HG03097 (cell line): ENCODE measurements at regions not wholly inside any gene's neighbourhood (a gene's known extent, or its start where the extent isn't known, plus 50 kb on each side); places are given as distances from the start of the nearest gene placed in this dataset.

ENCODE experiments used
- ATAC-seq: cut with Tn5 transposase; IDR thresholded peaks from one replicate; pipeline ENCODE4 v1.9.1; 2021; ENCODE audit not compliant: unreplicated experiment, low FRiP score

GRCh38 chr10:128599030-128599429 is 472.8 kb upstream of the MKI67 start:
- ATAC-seq, result no peak

DNA sequence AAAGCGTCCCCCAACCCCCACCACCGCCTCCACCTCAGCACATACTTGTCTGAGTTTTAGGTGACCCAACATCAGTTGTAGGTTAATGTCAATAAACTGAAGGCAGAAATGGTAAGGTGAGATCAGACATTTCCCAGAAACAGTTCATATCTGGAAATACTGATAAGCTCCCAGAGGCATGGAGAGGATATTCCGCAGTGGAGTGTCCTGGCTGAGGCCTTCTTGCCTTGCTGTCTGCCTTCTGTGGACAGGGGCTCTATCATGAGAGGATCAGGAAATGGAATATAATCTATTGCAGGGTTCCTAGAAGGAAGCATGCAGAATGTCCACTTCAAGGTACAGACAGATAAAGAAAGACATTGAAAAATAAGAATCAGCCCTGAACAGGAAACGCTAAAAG is 473.3 kb upstream of the MKI67 start:
- no peak for ATAC-seq

GRCh38 chr10:128602183-128602582 is 476.0 kb upstream of the MKI67 start:
- ATAC-seq, result no peak

DNA sequence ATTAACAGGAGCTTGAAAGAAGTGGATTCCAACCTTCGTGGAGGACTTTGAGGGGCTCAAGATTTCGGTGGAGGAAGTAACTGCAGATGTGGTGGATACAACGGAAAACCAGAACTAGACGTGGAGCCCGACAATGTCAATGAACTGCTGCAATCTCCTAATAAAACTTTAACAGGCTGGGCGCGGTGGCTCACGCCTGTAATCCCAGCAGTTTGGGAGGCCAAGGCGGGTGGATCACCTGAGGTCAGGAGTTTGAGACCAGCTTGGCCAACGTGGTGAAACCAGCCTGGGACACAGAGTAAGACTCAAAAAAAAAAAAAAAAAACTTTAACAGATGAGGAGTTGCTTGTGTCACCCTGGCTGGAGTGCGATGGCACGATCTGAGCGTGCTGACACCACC is 477.8 kb upstream of the MKI67 start:
- ATAC-seq, result no peak

DNA sequence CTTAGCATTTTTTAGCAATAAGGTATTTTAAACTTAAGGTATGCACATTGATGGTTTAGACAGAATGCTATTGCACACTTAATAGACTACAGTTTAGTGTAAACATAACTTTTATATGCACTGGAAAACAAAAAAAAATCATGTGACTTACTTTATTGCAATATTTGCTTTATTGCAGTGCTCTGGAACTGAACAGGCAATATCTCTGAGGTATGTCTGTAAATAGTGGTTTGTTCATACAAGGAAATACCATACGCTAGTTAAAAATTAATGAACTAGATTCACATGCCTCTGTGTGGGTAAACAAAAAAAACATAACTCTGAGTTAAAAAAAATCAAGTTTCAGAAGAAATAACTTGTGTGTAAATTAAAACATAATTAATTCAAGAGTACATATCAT is 479.0 kb upstream of the MKI67 start:
- no peak for ATAC-seq

DNA sequence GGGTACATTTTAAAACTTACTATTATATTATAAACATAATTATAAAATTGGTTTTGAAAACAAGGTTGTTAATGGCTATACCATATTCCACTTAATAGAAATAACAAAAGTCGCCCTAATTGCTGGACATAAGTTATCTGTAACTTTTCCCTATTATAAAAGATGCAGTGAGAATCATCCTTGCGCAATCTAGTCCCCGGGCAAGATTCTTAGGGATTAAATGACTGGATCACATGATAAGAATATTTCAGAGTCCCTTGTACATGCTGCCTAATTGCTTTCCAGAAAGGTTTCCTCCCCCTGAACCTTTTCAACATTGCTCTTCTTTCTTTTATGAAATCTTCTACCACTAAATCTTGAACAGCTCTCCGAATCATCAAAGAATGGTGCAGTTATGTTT is 479.8 kb upstream of the MKI67 start:
- no peak for ATAC-seq

- ATAC-seq, result no peak
These were observed 482.6 kb upstream of the MKI67 start for GRCh38 chr10:128608791-128609190.

GRCh38 chr10:128609460-128609859 is 483.2 kb upstream of the MKI67 start:
- ATAC-seq, result no peak

- no peak for ATAC-seq
These were observed 483.9 kb upstream of the MKI67 start for GRCh38 chr10:128610113-128610512.

GRCh38 chr10:128612195-128612594 is 486.0 kb upstream of the MKI67 start:
- ATAC-seq, result no peak

DNA sequence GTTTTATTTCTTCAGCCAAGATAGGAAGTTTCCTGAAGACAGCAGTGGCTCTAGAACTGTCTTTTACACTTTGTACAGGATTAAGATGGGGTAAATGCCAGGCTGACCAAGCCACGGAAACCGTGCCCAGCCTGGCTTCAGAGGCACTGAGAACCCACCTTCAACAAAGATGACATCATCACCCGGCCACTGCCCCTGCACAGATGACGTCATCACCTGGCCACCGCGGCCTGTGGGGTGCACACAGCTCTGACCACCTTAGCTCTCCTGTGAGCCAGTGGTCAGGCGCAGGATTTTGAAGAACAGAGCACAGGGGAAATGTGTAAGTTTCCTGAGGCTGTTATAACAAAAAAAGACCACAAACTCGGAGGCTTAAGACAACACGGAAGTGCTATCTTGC is 486.4 kb upstream of the MKI67 start:
- no peak for ATAC-seq

DNA sequence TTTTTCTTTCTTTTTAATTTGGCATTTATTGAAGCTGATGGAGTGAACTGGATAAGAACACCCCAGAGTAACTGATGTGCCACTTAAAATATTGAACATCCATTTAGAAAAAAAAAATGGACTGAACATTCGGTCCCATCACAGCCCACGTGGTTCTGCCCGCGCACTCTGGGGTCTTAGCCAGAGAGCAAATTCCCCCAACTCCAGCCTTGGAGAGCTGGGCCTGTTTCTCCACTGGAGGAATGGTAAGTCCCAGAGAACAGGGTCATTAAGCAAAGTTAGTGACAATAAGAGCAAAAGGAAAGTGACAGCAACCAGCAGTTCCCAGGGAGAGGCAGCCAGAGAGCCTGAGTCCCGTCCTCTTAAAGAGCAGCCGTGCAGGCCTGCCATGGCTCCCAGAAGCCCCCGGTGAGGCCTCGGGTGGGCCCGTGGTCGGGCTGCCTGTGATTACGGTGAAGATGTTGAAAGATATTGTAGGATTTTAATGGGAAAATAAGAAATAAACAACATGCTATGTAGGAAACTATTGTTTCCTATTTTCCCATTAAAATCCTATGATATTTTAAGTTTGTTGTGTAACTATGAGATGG is 487.9 kb upstream of the MKI67 start:
- ATAC-seq, result no peak

GRCh38 chr10:128614802-128615553 is 488.8 kb upstream of the MKI67 start:
- no peak for ATAC-seq

DNA sequence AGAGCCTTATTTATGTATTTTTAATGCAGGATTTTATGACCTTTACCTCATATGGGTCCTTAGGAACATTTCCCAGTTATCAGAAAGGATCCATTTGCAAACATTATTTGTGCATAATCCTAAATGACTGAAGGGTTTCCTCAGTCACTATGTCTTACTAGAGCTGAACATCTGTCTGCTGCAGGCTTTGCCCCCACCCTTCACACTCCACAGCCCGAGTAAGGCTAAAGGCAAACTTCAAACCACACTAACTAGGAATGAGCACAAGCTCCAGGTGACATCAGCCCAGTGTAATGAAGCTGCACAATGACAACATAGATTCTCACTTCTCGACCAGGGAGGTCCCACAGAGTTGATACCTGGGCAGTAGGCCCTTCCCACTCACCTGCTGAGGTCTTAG is 491.3 kb upstream of the MKI67 start:
- no peak for ATAC-seq

GRCh38 chr10:128622706-128623105 is 496.5 kb upstream of the MKI67 start:
- ATAC-seq, result no peak

- no peak for ATAC-seq
These were observed 497.6 kb upstream of the MKI67 start for GRCh38 chr10:128623776-128624175.

DNA sequence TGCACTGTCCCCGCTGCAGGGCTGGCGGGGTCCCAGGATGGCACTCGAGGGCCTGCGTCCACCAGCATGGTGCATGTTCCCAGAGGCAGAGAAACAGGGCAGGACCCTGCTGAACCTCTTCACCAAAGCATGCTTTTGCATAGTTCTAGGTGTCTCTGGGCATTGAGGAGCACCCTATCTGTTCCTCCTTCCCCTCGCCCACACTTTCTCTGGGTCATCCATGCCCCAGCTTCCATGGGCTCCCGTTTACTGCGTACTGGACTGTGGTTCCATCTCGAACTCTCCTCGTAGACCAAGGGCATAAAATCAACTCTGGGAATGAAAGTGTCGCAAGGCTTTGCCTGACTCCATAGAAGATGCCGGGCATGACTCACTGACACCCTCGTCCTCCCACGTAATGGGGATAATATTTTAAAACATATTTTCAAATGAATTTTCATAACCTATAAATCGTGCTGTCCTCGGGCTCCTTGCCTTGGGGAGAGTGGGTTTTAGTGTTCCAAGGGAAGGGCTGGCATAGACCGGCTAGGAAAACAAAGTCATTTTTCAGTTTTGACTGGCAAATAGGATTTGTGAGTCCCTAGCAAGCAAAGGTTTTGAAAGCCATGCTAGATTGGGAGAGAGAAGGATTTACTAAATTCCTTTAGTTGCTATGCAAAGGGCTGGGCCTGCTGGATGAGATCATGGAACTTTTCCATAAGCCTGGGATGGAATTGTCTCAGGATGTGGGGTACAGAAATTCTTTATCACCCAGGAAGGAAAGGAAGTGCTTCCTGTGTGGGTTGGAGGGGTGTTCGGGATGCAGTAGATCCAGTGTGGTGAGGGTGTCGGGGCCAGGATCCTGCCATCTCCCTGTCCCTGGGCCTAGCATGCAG is 498.7 kb upstream of the MKI67 start:
- ATAC-seq, result no peak

- ATAC-seq, result no peak
These were observed 499.7 kb upstream of the MKI67 start for GRCh38 chr10:128625926-128626325.

GRCh38 chr10:128626397-128627000 is 500.3 kb upstream of the MKI67 start:
- no peak for ATAC-seq

DNA sequence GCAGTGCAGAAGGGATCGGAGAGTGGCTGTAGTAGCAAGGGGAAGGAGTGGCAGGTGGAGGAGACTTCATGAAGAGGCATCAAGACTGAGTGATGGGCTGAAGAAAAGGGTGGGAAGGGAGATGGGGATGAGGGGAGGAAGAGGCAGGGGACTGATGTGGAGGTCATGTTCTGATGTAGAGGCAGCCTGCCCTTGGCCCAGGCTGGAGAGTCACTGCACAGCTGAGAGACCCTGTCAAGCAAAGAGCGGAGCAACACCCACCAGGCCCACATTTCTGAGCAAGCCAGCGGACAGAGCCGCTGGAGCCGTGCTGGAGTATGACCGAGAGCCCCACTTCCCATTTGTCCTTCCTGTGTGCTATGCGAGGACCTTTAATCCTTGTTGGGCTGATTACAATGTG is 501.6 kb upstream of the MKI67 start:
- ATAC-seq, result no peak

GRCh38 chr10:128628252-128628651 is 502.0 kb upstream of the MKI67 start:
- no peak for ATAC-seq
